ENCODE measurements at regions not wholly inside any gene's neighbourhood (a gene's known extent, or its start where the extent isn't known, plus 50 kb on each side); places are given as distances from the start of the nearest gene placed in this dataset.
A peak's percentile ranks its signal among the peaks of the same experiment; 100 is the strongest.

DNA sequence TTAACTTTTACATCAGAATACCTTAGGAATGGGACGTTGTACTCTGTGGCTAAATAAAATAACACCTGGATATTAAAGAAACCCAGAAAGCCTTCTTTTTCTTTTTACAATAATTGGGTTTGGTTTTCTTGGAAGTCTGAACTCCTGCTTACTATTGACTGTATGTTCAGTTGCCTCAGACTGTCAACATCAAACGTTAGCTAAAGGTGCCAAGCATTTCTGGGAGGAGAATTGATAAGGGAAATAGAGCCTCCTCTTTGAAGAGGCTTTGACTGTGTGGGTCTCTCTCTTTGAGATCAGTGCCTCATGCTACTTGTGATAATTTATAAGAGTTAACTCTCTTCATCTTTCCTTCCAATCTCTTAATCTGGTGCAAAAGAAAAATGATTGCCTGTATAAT is 224.7 kb upstream of the BMPER start:
- no peak overlapping the region for H3K4me3 ChIP-seq
- no peak overlapping the region for H3K27ac ChIP-seq
- H3K27me3 ChIP-seq: no peaks in the 10 kb centered on the region
- no peak for ATAC-seq (ENCODE audit: low FRiP score in 2 of 2)
- WGBS, 2 donors: 77 to 85% methylated on average over 2 of the region's 2 CpGs
- TF ChIP-seq POLR2AphosphoS5 (IDR thresholded peaks at IDR 0.05) (no peak), POLR2A (IDR thresholded peaks at IDR 0.05) (no peak), EP300 (IDR thresholded peaks at IDR 0.05) (no peak)
- TF ChIP-seq, protein P1, sequence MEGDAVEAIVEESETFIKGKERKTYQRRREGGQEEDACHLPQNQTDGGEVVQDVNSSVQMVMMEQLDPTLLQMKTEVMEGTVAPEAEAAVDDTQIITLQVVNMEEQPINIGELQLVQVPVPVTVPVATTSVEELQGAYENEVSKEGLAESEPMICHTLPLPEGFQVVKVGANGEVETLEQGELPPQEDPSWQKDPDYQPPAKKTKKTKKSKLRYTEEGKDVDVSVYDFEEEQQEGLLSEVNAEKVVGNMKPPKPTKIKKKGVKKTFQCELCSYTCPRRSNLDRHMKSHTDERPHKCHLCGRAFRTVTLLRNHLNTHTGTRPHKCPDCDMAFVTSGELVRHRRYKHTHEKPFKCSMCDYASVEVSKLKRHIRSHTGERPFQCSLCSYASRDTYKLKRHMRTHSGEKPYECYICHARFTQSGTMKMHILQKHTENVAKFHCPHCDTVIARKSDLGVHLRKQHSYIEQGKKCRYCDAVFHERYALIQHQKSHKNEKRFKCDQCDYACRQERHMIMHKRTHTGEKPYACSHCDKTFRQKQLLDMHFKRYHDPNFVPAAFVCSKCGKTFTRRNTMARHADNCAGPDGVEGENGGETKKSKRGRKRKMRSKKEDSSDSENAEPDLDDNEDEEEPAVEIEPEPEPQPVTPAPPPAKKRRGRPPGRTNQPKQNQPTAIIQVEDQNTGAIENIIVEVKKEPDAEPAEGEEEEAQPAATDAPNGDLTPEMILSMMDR (IDR thresholded peaks at IDR 0.05): no peak
- DNase-seq: no peak
- H3K36me3 ChIP-seq: no peaks in the 10 kb centered on the region
- H3K9me3 ChIP-seq: no peaks in the 10 kb centered on the region
- H3K4me1 ChIP-seq: no peaks in the 10 kb centered on the region

DNA sequence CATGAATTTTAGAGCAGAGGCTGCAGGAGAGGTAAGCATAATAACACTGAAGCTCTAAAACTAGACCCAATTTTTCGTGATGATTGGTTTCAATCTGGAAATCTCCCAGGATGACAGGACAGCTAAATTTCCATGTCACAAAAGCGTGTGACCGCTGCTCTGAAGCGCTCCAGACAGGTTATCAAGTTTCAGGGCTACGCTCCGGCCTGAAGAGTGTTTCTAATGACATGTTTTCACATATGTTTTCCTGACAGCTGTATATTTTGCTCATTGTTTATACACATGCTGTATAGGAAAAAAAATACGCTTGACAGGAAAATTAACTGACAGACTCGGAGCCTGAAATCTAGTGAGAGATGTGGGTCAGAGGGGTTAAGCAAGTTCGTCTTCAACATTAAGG is 219.8 kb upstream of the BMPER start:
- 91 to 95% methylated on average over 9 of the region's 9 CpGs for WGBS, 2 donors
- Histone ChIP-seq H3K27me3 (no peaks in the 10 kb centered on the region), H3K36me3 (no peaks in the 10 kb centered on the region), H3K27ac (peak overlapping the region in 1 of 4 donors; percentile 40), H3K4me3 (no peak overlapping the region), H3K9me3 (no peaks in the 10 kb centered on the region), H3K4me1 (no peaks in the 10 kb centered on the region)
- DNase-seq: no peak
- TF ChIP-seq POLR2AphosphoS5 (IDR thresholded peaks at IDR 0.05) (no peak), POLR2A (IDR thresholded peaks at IDR 0.05) (no peak), EP300 (IDR thresholded peaks at IDR 0.05) (no peak)
- TF ChIP-seq, protein P1 (IDR thresholded peaks at IDR 0.05): no peak
- no peak for ATAC-seq (ENCODE audit: low FRiP score in 2 of 2)

DNA sequence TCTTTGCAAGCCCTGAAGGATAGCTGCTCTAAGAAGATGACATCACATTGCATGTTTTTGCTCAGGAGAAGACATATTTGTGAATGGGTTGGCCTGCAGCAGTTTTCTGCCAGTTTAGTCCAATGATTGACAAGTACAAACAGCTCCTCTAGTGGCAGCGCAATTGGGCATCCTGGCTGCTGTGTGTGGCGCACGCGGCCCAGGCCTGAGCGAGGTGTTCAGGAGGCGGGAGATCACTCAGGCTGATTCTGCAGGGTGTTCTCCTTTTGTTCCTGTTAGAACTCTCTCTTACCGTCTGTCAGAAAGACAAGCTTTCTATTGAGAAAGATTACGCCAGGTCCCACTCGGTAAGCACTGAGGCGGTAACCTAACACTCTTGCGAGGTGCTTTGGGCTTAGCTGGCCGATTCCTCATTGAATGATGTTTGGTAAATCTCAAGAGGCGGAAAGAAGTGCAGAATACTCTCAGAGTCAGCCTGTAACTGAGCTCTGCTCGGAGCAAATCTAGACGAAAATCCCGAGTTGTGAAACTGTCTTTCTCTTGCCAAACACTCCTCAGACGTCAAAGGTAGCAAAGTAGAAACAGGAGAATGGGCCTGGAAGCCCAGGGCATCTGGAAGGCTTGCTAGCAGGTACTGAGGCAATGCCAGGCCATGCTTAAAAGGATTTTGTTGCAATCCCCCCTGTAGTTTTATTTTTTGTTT is 219.2 kb upstream of the BMPER start:
- no peak overlapping the region for H3K4me3 ChIP-seq
- WGBS, 2 donors: 75 to 82% methylated on average over 17 of the region's 17 CpGs
- no peaks in the 10 kb centered on the region for H3K9me3 ChIP-seq
- H3K4me1 ChIP-seq: no peaks in the 10 kb centered on the region
- H3K27me3 ChIP-seq: no peaks in the 10 kb centered on the region
- H3K27ac ChIP-seq: peak overlapping the region in 3 of 4 donors; percentile 32 to 48 (median 40)
- TF ChIP-seq, protein P1 (IDR thresholded peaks at IDR 0.05): no peak
- TF ChIP-seq POLR2AphosphoS5 (IDR thresholded peaks at IDR 0.05): no peak
- TF ChIP-seq POLR2A (IDR thresholded peaks at IDR 0.05): no peak
- DNase-seq (peak; percentile 49 to 85), ATAC-seq (ENCODE audit: low FRiP score in 2 of 2) (peak in 1 of 2 donors; percentile 77)
- H3K36me3 ChIP-seq: no peaks in the 10 kb centered on the region

DNA sequence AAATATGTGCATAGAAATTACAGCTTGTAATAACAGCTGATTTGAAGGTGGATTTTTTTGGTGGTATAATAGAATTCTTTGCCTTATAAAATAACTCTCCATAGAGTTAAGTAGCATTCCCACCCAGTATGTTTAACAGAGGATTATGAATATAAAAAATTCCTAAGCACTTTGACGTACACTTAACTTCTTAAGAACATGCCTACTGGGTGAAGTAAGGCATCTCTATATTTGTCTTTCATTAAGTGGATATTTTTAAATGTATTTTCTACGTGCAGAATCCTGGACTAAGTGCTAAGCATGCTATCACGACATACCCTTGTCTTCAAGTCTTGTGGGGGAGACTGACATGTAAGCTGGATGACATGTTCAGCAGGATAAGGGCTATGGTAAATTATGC is 217.7 kb upstream of the BMPER start:
- ATAC-seq (ENCODE audit: low FRiP score in 2 of 2) (no peak), DNase-seq (no peak)
- 66 to 79% methylated on average over 3 of the region's 3 CpGs for WGBS, 2 donors
- Histone ChIP-seq H3K9me3 (no peaks in the 10 kb centered on the region), H3K4me1 (no peaks in the 10 kb centered on the region), H3K36me3 (no peaks in the 10 kb centered on the region), H3K27ac (no peak overlapping the region), H3K4me3 (no peak overlapping the region), H3K27me3 (no peaks in the 10 kb centered on the region)
- TF ChIP-seq, protein P1 (IDR thresholded peaks at IDR 0.05): no peak
- no peak for TF ChIP-seq POLR2AphosphoS5 (IDR thresholded peaks at IDR 0.05)
- no peak for TF ChIP-seq EP300 (IDR thresholded peaks at IDR 0.05)
- no peak for TF ChIP-seq POLR2A (IDR thresholded peaks at IDR 0.05)

DNA sequence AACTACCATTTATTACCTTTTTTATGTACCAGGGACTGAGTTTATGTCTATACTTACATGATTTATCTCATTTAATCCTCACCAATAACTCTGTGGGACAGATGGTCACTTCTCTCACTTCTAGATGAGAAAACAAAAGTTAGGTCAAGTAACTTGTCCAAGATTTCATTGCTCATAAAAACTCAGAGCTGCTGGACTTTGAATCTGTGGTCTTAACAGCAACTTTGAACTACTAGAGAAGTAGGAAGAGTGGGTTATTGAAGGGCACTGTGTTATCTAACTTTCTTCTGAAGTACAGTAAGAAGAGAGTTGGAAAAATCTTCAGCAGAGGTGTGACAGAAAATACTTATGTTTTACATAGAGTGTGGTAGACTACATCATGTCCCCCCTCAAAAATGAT is 214.2 kb upstream of the BMPER start:
- Histone ChIP-seq H3K36me3 (no peaks in the 10 kb centered on the region), H3K9me3 (no peaks in the 10 kb centered on the region), H3K27me3 (no peaks in the 10 kb centered on the region), H3K27ac (no peak overlapping the region), H3K4me1 (no peaks in the 10 kb centered on the region), H3K4me3 (no peak overlapping the region)
- no peak for DNase-seq
- no peak for TF ChIP-seq EP300 (IDR thresholded peaks at IDR 0.05)
- TF ChIP-seq, protein P1 (IDR thresholded peaks at IDR 0.05): no peak
- no peak for TF ChIP-seq POLR2AphosphoS5 (IDR thresholded peaks at IDR 0.05)
- no peak for ATAC-seq (ENCODE audit: low FRiP score in 2 of 2)

Data from upper lobe of left lung (tissue), 6 donors.